ENCODE measurements at regions not wholly inside any gene's neighbourhood (a gene's known extent, or its start where the extent isn't known, plus 50 kb on each side); places are given as distances from the start of the nearest gene placed in this dataset.

GRCh38 chr6:2314641-2315040, 69.2 kb upstream of the GMDS start:
- DNase-seq: peak; percentile 45 to 73 (median 71)
- no peak for TF ChIP-seq CTCF (IDR thresholded peaks at IDR 0.05; ENCODE audit: control extremely low read depth, extremely low read depth)
- Histone ChIP-seq H3K36me3 (ENCODE audit: control insufficient read depth in 4 of 4, insufficient read depth in 4 of 4, low read length in 4 of 4) (no peaks in the 10 kb centered on the region), H3K27ac (ENCODE audit: low read depth in 1 of 2, low read length in 1 of 2) (no peak overlapping the region), H3K9ac (ENCODE audit: insufficient read depth in 1 of 2, low read length in 2 of 2) (no peak overlapping the region), H3K4me1 (ENCODE audit: control insufficient read depth in 5 of 5, insufficient read depth in 5 of 5, low read length in 5 of 5) (peaks cover 0 to 3% (median 0%) of the 10 kb centered on the region in 5 donors), H3K27me3 (ENCODE audit: control insufficient read depth in 3 of 3, insufficient read depth in 3 of 3, low read length in 2 of 3) (no peaks in the 10 kb centered on the region), H3K9me3 (ENCODE audit: control insufficient read depth in 4 of 4, insufficient read depth in 3 of 4, low read length in 3 of 4) (peaks cover 0 to 6% (median 0%) of the 10 kb centered on the region in 4 donors), H3K4me3 (no peak overlapping the region)
- ATAC-seq (ENCODE audit: insufficient read depth, low FRiP score): no peak
- WGBS, 2 donors: 73 to 87% methylated on average over 7 of the region's 7 CpGs

GRCh38 chr6:2310042-2310441, 64.6 kb upstream of the GMDS start:
- Histone ChIP-seq H3K36me3 (ENCODE audit: control insufficient read depth in 4 of 4, insufficient read depth in 4 of 4, low read length in 4 of 4) (no peaks in the 10 kb centered on the region), H3K27me3 (ENCODE audit: control insufficient read depth in 3 of 3, insufficient read depth in 3 of 3, low read length in 2 of 3) (no peaks in the 10 kb centered on the region), H3K4me1 (ENCODE audit: control insufficient read depth in 5 of 5, insufficient read depth in 5 of 5, low read length in 5 of 5) (peaks cover 0 to 3% (median 0%) of the 10 kb centered on the region in 5 donors), H3K9me3 (ENCODE audit: control insufficient read depth in 4 of 4, insufficient read depth in 3 of 4, low read length in 3 of 4) (peaks cover 0 to 2% (median 0%) of the 10 kb centered on the region in 4 donors), H3K9ac (ENCODE audit: insufficient read depth in 1 of 2, low read length in 2 of 2) (no peak overlapping the region), H3K27ac (ENCODE audit: low read depth in 1 of 2, low read length in 1 of 2) (no peak overlapping the region), H3K4me3 (no peak overlapping the region)
- no peak for DNase-seq
- ATAC-seq (ENCODE audit: insufficient read depth, low FRiP score): no peak
- TF ChIP-seq CTCF (IDR thresholded peaks at IDR 0.05; ENCODE audit: control extremely low read depth, extremely low read depth): no peak

- WGBS, 2 donors: 98% methylated on average over 4 of the region's 4 CpGs
- DNase-seq (no peak), ATAC-seq (ENCODE audit: insufficient read depth, low FRiP score) (no peak)
- Histone ChIP-seq H3K36me3 (ENCODE audit: control insufficient read depth in 4 of 4, insufficient read depth in 4 of 4, low read length in 4 of 4) (no peaks in the 10 kb centered on the region), H3K9me3 (ENCODE audit: control insufficient read depth in 4 of 4, insufficient read depth in 3 of 4, low read length in 3 of 4) (peaks cover 0 to 2% (median 0%) of the 10 kb centered on the region in 4 donors), H3K27me3 (ENCODE audit: control insufficient read depth in 3 of 3, insufficient read depth in 3 of 3, low read length in 2 of 3) (no peaks in the 10 kb centered on the region), H3K27ac (ENCODE audit: low read depth in 1 of 2, low read length in 1 of 2) (no peak overlapping the region), H3K4me3 (no peak overlapping the region), H3K4me1 (ENCODE audit: control insufficient read depth in 5 of 5, insufficient read depth in 5 of 5, low read length in 5 of 5) (no peaks in the 10 kb centered on the region), H3K9ac (ENCODE audit: insufficient read depth in 1 of 2, low read length in 2 of 2) (no peak overlapping the region)
- no peak for TF ChIP-seq CTCF (IDR thresholded peaks at IDR 0.05; ENCODE audit: control extremely low read depth, extremely low read depth)
These were observed 63.7 kb upstream of the GMDS start for GRCh38 chr6:2309122-2309521.

GRCh38 chr6:2307799-2308198, 62.4 kb upstream of the GMDS start:
- DNase-seq (no peak), ATAC-seq (ENCODE audit: insufficient read depth, low FRiP score) (no peak)
- Histone ChIP-seq H3K4me1 (ENCODE audit: control insufficient read depth in 5 of 5, insufficient read depth in 5 of 5, low read length in 5 of 5) (no peaks in the 10 kb centered on the region), H3K27me3 (ENCODE audit: control insufficient read depth in 3 of 3, insufficient read depth in 3 of 3, low read length in 2 of 3) (no peaks in the 10 kb centered on the region), H3K9me3 (ENCODE audit: control insufficient read depth in 4 of 4, insufficient read depth in 3 of 4, low read length in 3 of 4) (peaks cover 0 to 2% (median 0%) of the 10 kb centered on the region in 4 donors), H3K27ac (ENCODE audit: low read depth in 1 of 2, low read length in 1 of 2) (no peak overlapping the region), H3K36me3 (ENCODE audit: control insufficient read depth in 4 of 4, insufficient read depth in 4 of 4, low read length in 4 of 4) (no peaks in the 10 kb centered on the region), H3K9ac (ENCODE audit: insufficient read depth in 1 of 2, low read length in 2 of 2) (no peak overlapping the region), H3K4me3 (no peak overlapping the region)
- 84 to 96% methylated on average over 3 of the region's 3 CpGs for WGBS, 2 donors
- no peak for TF ChIP-seq CTCF (IDR thresholded peaks at IDR 0.05; ENCODE audit: control extremely low read depth, extremely low read depth)

Data from lung (tissue), 11 donors.